Esophagus muscularis mucosa (tissue), 4 donors: ENCODE measurements at regions not wholly inside any gene's neighbourhood (a gene's known extent, or its start where the extent isn't known, plus 50 kb on each side); places are given as distances from the start of the nearest gene placed in this dataset.

ENCODE experiments used
- DNase-seq: peaks from one replicate; pipeline ENCODE4 v3.0.0-alpha.2; 2017; ENCODE audit errors: extremely low spot score
- H3K27ac ChIP-seq, 4 donors: fragments of 200-600 bp; sonication (generic); replicated peaks in 1 of 4; 1 replicate in 3 of 4; 2 replicates in 1 of 4; pipeline ENCODE4 v1.5.1; 2016 to 2019; ENCODE audit warnings: mild to moderate bottlenecking in 1 of 4
- H3K27me3 ChIP-seq, 4 donors: fragments of 200-600 bp; sonication (generic); one replicate each; pipeline versions ENCODE4 v1.5.1 to v1.6.0; 2016 to 2019
- H3K36me3 ChIP-seq, 4 donors: fragments of 200-600 bp; sonication (generic); one replicate each; pipeline ENCODE4 v1.5.1; 2016 to 2019
- H3K4me1 ChIP-seq, 4 donors: fragments of 200-600 bp; sonication (generic); one replicate each; pipeline ENCODE4 v1.5.1; 2016 to 2019
- H3K4me3 ChIP-seq, 4 donors: fragments of 200-600 bp; sonication (generic); 1 replicate in 2 of 4; 2 replicates in 2 of 4; pipeline ENCODE4 v1.5.1; 2016 to 2019; ENCODE audit warnings: mild to moderate bottlenecking in 4 of 4, moderate library complexity in 1 of 4
- H3K9me3 ChIP-seq, 4 donors: fragments of 200-600 bp; sonication (generic); 1 replicate in 3 of 4; 2 replicates in 1 of 4; pipeline ENCODE4 v1.5.1; 2016 to 2019
- CTCF ChIP-seq, 3 experiments: fragments of 200-600 bp in 2 of 3; fragments of 450-650 bp in 1 of 3; sonication (generic) in 2 of 3; IDR thresholded peaks; one replicate each; pipeline ENCODE4 v1.5.1; 2017 to 2019; ENCODE audit warnings: antibody characterized with exemption in 3 of 3, mild to moderate bottlenecking in 2 of 3, moderate library complexity in 1 of 3
- EP300 ChIP-seq: sonication (generic); formaldehyde crosslinking; IDR thresholded peaks from one replicate; pipeline ENCODE4 v1.6.1; 2017; ENCODE audit warnings: antibody characterized with exemption
- POLR2A ChIP-seq: fragments of 450-650 bp; IDR thresholded peaks from one replicate; pipeline ENCODE4 v1.6.1; 2017; ENCODE audit warnings: antibody characterized with exemption, moderate library complexity, mild to moderate bottlenecking, low read depth
- POLR2AphosphoS5 ChIP-seq, 2 donors: sonication (generic); formaldehyde crosslinking; IDR thresholded peaks; one replicate each; pipeline ENCODE4 v1.6.1; 2017; ENCODE audit warnings: antibody characterized with exemption in 2 of 2
- WGBS: methylation state at CpG from one replicate; pipeline ENCODE4 v1.1.5; 2018; 5-methylcytosine and 5-hydroxymethylcytosine counted together
- intact Hi-C: fragments of 100-400 bp; cut with DNase I; formaldehyde crosslinking; loops from one replicate; pipeline ENCODE4 v1.15.1; 2023

DNA sequence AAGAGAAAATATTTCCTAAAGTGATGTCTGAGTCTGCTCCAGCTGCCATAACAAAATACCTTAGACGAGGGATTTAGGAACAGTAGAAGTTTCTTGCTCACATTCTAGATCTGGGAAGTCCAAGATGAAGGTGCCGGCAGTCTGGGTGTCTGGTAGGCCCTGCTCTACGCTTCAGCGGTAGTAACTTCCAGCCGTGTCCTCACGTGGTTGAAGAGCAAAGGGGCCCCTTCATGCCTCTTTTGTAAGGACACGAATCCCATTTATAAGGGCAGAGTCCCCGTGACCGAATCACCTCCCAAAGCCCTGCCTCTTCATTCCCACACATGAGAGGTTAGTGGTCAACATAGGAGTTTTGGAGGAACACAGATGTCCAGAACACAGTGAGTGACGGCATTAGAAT lies 52.2 kb upstream of the INPP5A start:
- H3K27me3 ChIP-seq = no peaks in the 10 kb centered on the region
- peak overlapping the region in 1 of 4 donors; percentile 11 for H3K27ac ChIP-seq
- 91% methylated on average over 10 of the region's 10 CpGs for WGBS
- no peaks in the 10 kb centered on the region for H3K9me3 ChIP-seq
- no peak for TF ChIP-seq EP300
- no peak for TF ChIP-seq POLR2A
- no peak for TF ChIP-seq POLR2AphosphoS5 (IDR thresholded peaks at IDR 0.05)
- TF ChIP-seq CTCF (IDR thresholded peaks at IDR 0.05) = no peak
- peaks cover 4 to 46% (median 41%) of the 10 kb centered on the region in 4 donors for H3K4me1 ChIP-seq
- DNase-seq = no peak
- intact Hi-C loops = no loop called here
- H3K4me3 ChIP-seq = no peak overlapping the region
- H3K36me3 ChIP-seq = no peaks in the 10 kb centered on the region

- TF ChIP-seq CTCF (IDR thresholded peaks at IDR 0.05) (no peak), EP300 (no peak), POLR2AphosphoS5 (IDR thresholded peaks at IDR 0.05) (no peak), POLR2A (no peak)
- Histone ChIP-seq H3K9me3 (no peaks in the 10 kb centered on the region), H3K4me1 (peaks cover 3 to 33% (median 31%) of the 10 kb centered on the region in 4 donors), H3K27me3 (no peaks in the 10 kb centered on the region), H3K4me3 (no peak overlapping the region), H3K36me3 (no peaks in the 10 kb centered on the region), H3K27ac (no peak overlapping the region)
- DNase-seq = no peak
- 85% methylated on average over 21 of the region's 24 CpGs for WGBS
- intact Hi-C loops = no loop called here
Measured at GRCh38 chr10:132486539-132487121, 51.0 kb upstream of the INPP5A start.

DNA sequence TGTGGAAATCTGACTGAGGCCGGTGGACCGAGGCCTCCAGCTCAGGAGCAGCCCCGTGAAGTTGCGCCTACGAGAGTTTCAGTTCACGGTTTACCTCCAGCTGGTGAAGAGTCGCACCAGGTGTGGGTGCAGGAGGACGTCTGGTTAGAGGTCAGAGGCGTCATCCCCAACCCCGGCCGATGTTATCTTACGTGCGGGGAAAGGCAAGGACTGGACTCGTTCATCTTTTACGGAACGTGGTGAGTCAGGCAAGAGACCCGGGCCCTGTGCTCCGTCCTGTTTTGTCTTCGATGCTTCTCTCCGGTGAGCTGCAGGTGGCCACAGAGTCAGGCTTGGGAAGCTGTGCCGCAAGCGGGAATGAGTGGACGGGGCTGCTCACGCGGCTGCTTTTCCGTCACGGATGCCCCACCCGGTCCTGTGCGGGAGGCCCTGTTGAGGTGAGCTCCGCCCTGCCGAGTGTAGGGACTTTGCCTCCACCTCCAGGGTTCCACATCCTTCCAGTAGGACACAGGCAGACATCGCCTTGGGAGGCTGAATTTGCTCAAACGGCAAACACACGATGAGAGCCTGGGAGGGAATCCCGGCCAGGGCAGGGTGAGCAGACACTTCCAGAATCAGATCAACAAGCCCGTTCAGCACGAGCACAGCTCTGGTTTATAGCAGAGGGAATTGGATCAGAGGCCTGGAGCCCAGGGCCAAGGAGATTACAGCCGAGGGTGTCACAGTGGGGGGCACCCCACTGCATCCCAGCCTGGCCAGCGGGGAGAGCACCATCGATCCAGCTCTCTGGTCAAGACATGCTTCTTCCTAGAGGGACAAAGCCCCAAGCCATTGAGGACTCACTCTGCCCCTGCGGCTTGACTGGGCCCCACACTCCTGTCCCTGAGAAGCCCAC lies 50.1 kb upstream of the INPP5A start:
- WGBS = 94% methylated on average over 33 of the region's 41 CpGs
- no peak for DNase-seq
- Histone ChIP-seq H3K4me1 (peaks cover 0 to 32% (median 25%) of the 10 kb centered on the region in 4 donors), H3K27me3 (no peaks in the 10 kb centered on the region), H3K9me3 (no peaks in the 10 kb centered on the region), H3K27ac (no peak overlapping the region), H3K36me3 (no peaks in the 10 kb centered on the region), H3K4me3 (no peak overlapping the region)
- TF ChIP-seq CTCF (IDR thresholded peaks at IDR 0.05) = no peak
- TF ChIP-seq EP300 = no peak
- TF ChIP-seq POLR2A = no peak
- TF ChIP-seq POLR2AphosphoS5 (IDR thresholded peaks at IDR 0.05) = no peak
- intact Hi-C loops = no loop called here
